ENCODE measurements at regions not wholly inside any gene's neighbourhood (a gene's known extent, or its start where the extent isn't known, plus 50 kb on each side); places are given as distances from the start of the nearest gene placed in this dataset.

DNA sequence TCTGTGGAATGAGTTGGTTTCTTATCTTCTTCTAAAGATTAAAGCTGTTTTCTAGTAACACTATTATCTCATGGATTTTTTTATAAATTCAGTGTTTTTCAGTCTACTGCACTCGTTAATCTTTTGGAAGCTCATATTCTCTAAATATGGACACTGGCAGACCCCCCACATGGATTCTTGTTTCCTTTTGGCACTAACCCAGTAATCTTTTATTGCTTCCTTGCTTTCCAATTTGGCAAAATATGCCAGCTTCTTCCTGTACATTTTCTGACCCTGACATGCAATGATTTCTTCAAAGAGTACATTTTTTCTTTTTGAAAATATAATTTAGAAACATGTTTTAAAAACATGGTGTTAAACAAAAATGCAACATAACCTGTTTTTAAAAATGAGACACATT lies 474.2 kb upstream of the FTMT start:
- POLR2A ChIA-PET, result no interaction called here
- peaks cover 4% of the 10 kb centered on the region for H3K9me3 Mint-ChIP-seq
- no peak overlapping the region for H3K27ac Mint-ChIP-seq

DNA sequence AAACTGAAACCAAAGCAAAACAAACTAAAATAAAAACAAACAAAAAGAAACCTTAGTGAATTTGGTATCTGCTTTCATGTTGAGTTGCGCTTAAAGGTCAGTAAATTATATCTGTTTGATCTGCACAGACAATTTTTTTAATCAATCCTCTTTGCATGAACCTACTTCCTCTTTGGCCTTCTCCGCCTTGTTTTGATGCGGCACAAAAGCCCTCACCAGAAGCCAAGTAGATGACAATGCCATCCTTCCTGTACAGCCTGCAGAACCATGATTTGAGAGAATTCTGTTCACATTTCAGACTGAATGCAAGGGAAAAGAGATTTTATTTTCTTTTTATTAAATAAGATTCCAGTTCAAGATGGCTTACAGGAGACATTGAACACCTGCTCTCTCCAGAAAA lies 473.6 kb upstream of the FTMT start:
- Mint-ChIP-seq H3K36me3 (no peaks in the 10 kb centered on the region), H3K4me3 (no peak overlapping the region), H3K27ac (no peak overlapping the region), H3K4me1 (no peaks in the 10 kb centered on the region), H3K9me3 (peaks cover 4% of the 10 kb centered on the region), H3K27me3 (no peaks in the 10 kb centered on the region)
- no peak for DNase-seq
- ATAC-seq (ENCODE audit: low read depth), result no peak
- POLR2A ChIA-PET, result no interaction called here

More for the DNA sequence above, 474.2 kb upstream of the FTMT start:
- no peaks in the 10 kb centered on the region for H3K4me1 Mint-ChIP-seq
- no peak overlapping the region for H3K4me3 Mint-ChIP-seq
- no peak for DNase-seq
- no peak for ATAC-seq (ENCODE audit: low read depth)
- H3K27me3 Mint-ChIP-seq, result no peaks in the 10 kb centered on the region
- H3K36me3 Mint-ChIP-seq, result no peaks in the 10 kb centered on the region

DNA sequence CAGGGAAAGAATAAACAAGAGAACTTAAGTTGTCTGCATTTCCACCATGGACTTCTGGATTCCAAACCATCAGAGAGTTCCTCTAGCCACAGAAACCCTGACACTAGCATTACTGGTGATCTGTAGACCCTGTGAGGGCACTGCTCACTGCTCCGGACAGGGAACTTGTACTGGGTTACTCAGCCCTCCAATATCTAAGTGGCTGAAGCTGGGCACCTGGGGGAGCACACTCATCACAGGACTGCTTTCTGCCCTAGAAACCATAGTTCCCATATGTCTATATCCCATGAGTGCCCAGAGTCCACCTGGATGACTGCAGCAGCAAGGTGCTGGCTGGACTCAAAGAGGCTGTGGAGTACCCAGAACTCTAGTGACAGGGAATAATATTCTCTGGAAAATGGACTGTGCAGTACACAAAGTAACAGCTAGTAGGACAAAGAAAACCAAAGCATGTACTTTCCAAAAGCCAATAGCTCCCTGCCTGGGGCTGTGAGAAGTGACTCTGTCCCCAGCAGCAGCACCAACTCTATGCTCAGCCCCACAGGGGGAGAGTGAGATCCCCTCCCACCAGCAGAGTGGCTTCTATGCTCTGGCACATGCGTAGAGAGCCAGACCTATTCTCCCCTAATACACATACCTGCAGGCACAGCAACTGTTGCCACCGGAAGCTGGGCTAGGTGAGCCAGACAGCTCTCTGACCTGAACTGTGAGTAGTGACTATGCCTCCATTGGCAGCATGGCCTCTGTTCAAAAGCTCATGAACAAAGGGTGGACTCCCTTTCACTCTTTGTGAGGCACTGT lies 472.9 kb upstream of the FTMT start:
- no peak for DNase-seq
- Mint-ChIP-seq H3K27me3 (no peaks in the 10 kb centered on the region), H3K4me1 (no peaks in the 10 kb centered on the region), H3K4me3 (no peak overlapping the region), H3K27ac (no peak overlapping the region), H3K36me3 (no peaks in the 10 kb centered on the region), H3K9me3 (peaks cover 4% of the 10 kb centered on the region)
- no peak for ATAC-seq (ENCODE audit: low read depth)
- POLR2A ChIA-PET, result no interaction called here

DNA sequence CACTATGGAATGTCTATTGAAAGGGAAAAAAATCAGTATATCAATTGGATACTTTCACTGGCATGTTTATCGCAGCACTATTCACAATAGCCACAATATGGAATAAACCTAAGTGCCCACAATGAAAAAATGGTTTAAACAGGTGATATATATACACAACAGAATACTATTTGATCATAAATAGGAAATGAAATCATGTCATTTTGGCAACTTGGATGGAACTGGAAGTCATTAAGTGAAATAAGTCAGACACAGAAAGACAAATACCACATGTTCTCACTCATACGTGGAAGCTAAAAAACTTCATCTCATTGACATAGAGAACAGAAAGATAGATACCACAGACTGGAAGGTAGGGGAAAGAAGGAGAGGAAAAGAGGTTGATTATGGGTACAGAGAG lies 471.6 kb upstream of the FTMT start:
- ATAC-seq (ENCODE audit: low read depth) (no peak), DNase-seq (no peak)
- POLR2A ChIA-PET, result no interaction called here
- Mint-ChIP-seq H3K27ac (no peak overlapping the region), H3K4me3 (no peak overlapping the region), H3K27me3 (no peaks in the 10 kb centered on the region), H3K4me1 (no peaks in the 10 kb centered on the region), H3K36me3 (no peaks in the 10 kb centered on the region), H3K9me3 (peaks cover 4% of the 10 kb centered on the region)

DNA sequence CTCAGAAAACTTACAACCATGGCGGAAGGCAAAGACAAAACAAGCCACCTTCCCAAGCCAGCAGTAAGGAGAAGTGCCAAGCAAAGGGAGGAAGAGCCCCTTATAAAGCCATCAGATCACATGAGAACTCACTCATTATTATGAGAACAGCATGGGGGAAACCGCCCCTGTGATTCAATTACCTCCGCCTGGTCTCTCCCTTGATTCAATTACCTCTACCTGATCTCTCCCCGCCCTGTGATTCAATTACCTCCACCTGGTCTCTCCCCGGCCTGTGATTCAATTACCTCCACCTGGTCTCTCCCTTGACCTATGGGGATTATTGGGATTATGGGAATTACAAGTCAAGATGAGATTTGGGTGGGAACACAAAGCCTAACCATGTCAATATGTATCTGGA lies 467.3 kb upstream of the FTMT start:
- Mint-ChIP-seq H3K4me3 (no peak overlapping the region), H3K27ac (no peak overlapping the region), H3K27me3 (no peaks in the 10 kb centered on the region), H3K4me1 (no peaks in the 10 kb centered on the region), H3K36me3 (no peaks in the 10 kb centered on the region), H3K9me3 (peaks cover 3% of the 10 kb centered on the region)
- ATAC-seq (ENCODE audit: low read depth), result no peak
- no peak for DNase-seq
- POLR2A ChIA-PET, result no interaction called here

DNA sequence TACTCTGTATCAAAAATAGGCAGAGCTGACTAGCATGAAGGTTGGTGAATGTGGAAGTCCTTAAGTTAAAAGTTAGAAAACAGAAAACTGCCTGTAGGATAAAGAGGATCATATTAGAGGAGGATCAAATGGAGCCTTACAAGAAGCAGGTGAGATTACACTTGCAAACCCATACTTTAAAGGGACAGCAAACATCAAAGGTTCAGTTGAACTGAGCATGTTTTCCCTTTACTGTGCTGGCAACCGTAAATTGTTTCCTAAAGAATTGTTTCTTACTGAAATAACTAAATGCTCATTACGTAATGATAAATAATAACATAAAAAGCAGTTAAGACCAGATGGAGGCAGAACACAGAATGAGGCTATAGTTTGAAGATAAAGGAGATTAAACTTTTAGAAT lies 465.3 kb upstream of the FTMT start:
- Mint-ChIP-seq H3K27me3 (no peaks in the 10 kb centered on the region), H3K27ac (no peak overlapping the region), H3K36me3 (no peaks in the 10 kb centered on the region), H3K4me1 (no peaks in the 10 kb centered on the region), H3K9me3 (peaks cover 2% of the 10 kb centered on the region), H3K4me3 (no peak overlapping the region)
- POLR2A ChIA-PET, result no interaction called here
- DNase-seq, result no peak
- ATAC-seq (ENCODE audit: low read depth), result no peak

DNA sequence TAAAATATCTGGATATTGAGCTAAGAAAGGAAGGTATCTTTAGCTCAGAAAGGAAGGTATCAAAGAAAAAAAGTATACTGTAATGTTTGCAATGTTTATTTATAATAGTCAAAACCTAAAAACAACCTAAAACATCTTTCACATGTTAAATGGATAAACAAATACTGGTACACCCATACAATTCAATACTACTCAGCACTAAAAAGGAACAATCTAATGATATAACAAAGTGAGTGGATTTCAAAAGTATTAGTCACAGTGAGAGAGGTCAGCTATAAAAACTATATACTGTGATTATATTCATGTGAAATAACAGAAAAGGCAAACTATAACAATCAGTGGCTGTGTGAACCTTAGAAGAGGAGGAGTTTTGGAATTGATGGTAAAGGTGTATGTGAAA lies 455.0 kb upstream of the FTMT start:
- no peaks in the 10 kb centered on the region for H3K36me3 Mint-ChIP-seq
- no peak overlapping the region for H3K27ac Mint-ChIP-seq
- H3K4me3 Mint-ChIP-seq, result no peak overlapping the region
- no peaks in the 10 kb centered on the region for H3K4me1 Mint-ChIP-seq
- H3K9me3 Mint-ChIP-seq, result no peaks in the 10 kb centered on the region
- H3K27me3 Mint-ChIP-seq, result no peaks in the 10 kb centered on the region
- POLR2A ChIA-PET, result no interaction called here
- no peak for ATAC-seq (ENCODE audit: low read depth)
- DNase-seq, result no peak

DNA sequence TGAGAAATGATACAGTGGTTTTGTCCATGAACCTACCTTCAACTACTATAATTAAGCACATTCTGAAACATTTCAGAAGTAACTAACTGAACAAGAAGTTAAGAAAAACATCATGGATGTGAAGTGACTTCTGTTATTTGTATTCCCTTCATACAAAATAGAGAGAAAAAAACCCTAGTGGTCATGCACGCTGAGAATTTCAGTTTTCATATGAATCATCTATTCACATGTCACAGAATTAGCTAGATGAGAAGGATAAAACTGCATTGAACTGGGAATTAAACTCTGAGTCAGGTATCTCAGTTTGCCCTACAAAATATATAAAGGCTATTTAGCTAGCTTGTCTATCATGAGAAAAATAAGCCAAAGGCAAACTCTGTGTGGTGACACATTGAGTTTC lies 451.8 kb upstream of the FTMT start:
- DNase-seq (no peak), ATAC-seq (ENCODE audit: low read depth) (no peak)
- Mint-ChIP-seq H3K27me3 (no peaks in the 10 kb centered on the region), H3K4me3 (no peak overlapping the region), H3K27ac (no peak overlapping the region), H3K9me3 (peaks cover 2% of the 10 kb centered on the region), H3K36me3 (no peaks in the 10 kb centered on the region), H3K4me1 (no peaks in the 10 kb centered on the region)
- POLR2A ChIA-PET, result no interaction called here

DNA sequence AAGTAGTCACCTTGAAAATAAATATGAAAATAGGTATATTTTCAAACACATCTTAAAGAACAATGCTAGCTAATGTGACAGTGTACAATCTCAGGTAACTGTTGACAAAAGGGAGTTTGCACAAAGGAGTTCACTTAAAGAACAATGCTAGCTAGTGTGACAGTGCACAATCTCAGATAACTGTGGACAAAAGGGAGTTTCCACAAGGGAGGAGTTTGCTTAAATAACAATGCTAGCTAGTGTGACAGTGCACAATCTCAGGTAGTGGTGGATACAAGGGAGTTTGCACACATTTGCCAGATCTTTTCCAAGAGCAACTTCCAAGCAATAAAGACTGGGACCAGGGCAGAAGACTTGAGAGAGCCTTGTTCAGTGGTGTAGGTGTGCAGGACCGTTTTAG lies 442.9 kb upstream of the FTMT start:
- H3K4me3 Mint-ChIP-seq, result no peak overlapping the region
- no peak for DNase-seq
- no peaks in the 10 kb centered on the region for H3K36me3 Mint-ChIP-seq
- POLR2A ChIA-PET, result no interaction called here
- H3K27ac Mint-ChIP-seq, result no peak overlapping the region
- H3K9me3 Mint-ChIP-seq, result peaks cover 1% of the 10 kb centered on the region
- no peak for ATAC-seq (ENCODE audit: low read depth)
- no peaks in the 10 kb centered on the region for H3K27me3 Mint-ChIP-seq
- no peaks in the 10 kb centered on the region for H3K4me1 Mint-ChIP-seq

DNA sequence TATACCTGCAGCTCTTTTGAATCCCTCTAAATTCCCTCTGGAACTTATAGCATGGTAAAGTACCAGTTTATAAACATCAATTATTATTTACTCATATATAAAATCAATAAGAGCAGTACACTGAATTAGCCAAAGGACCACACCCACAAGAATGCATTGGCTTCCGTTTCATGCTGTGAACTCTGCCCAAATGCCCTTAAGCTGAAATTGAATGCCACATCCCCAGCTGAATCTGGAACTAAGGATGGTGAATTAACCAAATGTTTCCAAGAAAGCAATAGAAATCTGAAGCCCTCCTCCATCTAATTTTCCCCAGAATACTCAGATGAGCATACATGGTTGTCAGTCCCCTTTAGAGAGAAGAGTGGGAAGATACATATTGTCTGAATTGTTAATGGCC lies 436.4 kb upstream of the FTMT start:
- Mint-ChIP-seq H3K27me3 (no peaks in the 10 kb centered on the region), H3K27ac (no peak overlapping the region), H3K36me3 (no peaks in the 10 kb centered on the region), H3K4me1 (no peaks in the 10 kb centered on the region), H3K9me3 (peaks cover 1% of the 10 kb centered on the region), H3K4me3 (no peak overlapping the region)
- DNase-seq, result no peak
- ATAC-seq (ENCODE audit: low read depth), result no peak
- POLR2A ChIA-PET, result no interaction called here

DNA sequence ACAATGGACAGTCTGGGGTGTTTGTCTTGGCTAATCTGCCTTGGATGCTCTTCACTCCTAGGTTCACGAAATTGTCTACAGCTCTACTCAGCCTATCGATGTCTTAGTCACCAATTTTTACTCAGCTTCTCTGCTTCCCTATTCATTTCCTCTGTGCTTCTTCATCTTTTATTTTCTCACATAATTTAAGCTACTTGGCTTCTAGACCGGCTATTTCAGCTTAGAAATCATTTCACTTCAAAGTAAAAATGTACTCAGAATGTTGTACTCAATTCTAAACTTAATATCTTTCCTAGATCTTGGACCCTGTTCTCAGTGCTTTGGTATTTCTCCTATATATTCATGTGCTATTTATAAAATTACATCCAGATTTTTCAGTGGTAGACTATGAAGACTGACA lies 430.0 kb upstream of the FTMT start:
- peaks cover 1% of the 10 kb centered on the region for H3K9me3 Mint-ChIP-seq
- no peaks in the 10 kb centered on the region for H3K4me1 Mint-ChIP-seq
- H3K27ac Mint-ChIP-seq, result no peak overlapping the region
- POLR2A ChIA-PET, result no interaction called here
- no peak overlapping the region for H3K4me3 Mint-ChIP-seq
- ATAC-seq (ENCODE audit: low read depth) (no peak), DNase-seq (no peak)
- no peaks in the 10 kb centered on the region for H3K27me3 Mint-ChIP-seq
- H3K36me3 Mint-ChIP-seq, result no peaks in the 10 kb centered on the region

DNA sequence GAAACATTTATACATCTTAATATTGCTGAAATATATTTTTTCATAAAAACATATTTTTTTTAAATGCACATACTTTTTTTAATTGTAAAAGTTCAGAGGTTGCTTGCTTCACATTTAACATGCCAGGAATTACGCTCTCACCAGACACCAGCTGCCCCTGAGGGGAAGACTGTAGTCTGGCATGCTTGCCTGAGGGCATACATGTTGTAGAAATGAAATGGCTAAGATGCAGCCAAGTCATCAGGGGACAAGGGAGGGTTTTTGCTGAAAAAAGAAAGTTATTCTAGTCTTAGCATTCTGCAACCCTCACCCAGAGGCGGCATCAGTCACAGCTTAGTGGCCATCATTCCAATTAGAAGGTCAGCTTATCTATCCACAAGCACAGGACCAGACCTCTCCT lies 426.7 kb upstream of the FTMT start:
- no peak overlapping the region for H3K27ac Mint-ChIP-seq
- no peaks in the 10 kb centered on the region for H3K9me3 Mint-ChIP-seq
- no peaks in the 10 kb centered on the region for H3K4me1 Mint-ChIP-seq
- no peaks in the 10 kb centered on the region for H3K27me3 Mint-ChIP-seq
- no peaks in the 10 kb centered on the region for H3K36me3 Mint-ChIP-seq
- DNase-seq (no peak), ATAC-seq (ENCODE audit: low read depth) (no peak)
- POLR2A ChIA-PET, result no interaction called here
- no peak overlapping the region for H3K4me3 Mint-ChIP-seq

DNA sequence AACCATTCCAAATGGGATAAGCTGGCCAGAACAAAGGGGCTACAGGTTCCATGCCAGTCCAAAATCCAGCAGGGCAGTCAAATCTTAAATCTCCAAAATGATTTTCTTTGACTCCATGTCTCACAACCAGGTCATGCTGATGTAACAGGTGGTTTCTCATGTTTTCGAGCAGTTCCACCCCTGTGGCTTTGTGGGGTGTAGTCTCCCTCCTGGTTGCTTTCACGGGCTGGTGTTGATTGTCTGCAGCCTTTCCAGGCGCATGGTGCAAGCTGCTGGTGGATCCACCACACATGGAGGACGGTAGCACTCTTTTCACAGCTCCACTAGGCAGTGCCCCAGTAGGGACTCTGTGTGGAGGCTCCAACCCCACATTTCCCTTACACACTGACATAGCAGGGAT lies 425.5 kb upstream of the FTMT start:
- H3K36me3 Mint-ChIP-seq, result no peaks in the 10 kb centered on the region
- ATAC-seq (ENCODE audit: low read depth) (no peak), DNase-seq (no peak)
- H3K4me3 Mint-ChIP-seq, result no peak overlapping the region
- POLR2A ChIA-PET, result no interaction called here
- no peaks in the 10 kb centered on the region for H3K4me1 Mint-ChIP-seq
- no peaks in the 10 kb centered on the region for H3K27me3 Mint-ChIP-seq
- H3K9me3 Mint-ChIP-seq, result no peaks in the 10 kb centered on the region
- H3K27ac Mint-ChIP-seq, result no peak overlapping the region

DNA sequence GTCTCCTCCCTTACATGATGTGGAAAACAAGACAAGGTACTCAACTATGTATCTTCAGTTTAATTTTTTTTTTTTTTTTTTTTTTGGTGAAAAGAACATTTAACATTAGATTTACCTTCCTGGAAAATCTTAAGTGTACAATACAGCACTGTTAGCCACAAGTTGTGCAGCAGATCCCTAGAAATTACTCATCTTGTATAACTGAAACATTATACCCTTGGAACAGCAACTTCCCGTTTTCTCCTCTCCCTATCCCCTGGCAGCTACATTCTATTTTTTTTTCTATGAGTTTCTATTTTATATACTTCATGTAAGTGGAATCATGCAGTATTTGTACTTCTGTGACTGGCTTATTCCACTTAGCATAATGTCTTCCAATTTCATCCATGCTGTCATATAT lies 421.9 kb upstream of the FTMT start:
- H3K36me3 Mint-ChIP-seq, result no peaks in the 10 kb centered on the region
- no peaks in the 10 kb centered on the region for H3K4me1 Mint-ChIP-seq
- H3K27ac Mint-ChIP-seq, result no peak overlapping the region
- POLR2A ChIA-PET, result no interaction called here
- DNase-seq, result no peak
- no peaks in the 10 kb centered on the region for H3K9me3 Mint-ChIP-seq
- no peak overlapping the region for H3K4me3 Mint-ChIP-seq
- no peak for ATAC-seq (ENCODE audit: low read depth)
- H3K27me3 Mint-ChIP-seq, result no peaks in the 10 kb centered on the region

DNA sequence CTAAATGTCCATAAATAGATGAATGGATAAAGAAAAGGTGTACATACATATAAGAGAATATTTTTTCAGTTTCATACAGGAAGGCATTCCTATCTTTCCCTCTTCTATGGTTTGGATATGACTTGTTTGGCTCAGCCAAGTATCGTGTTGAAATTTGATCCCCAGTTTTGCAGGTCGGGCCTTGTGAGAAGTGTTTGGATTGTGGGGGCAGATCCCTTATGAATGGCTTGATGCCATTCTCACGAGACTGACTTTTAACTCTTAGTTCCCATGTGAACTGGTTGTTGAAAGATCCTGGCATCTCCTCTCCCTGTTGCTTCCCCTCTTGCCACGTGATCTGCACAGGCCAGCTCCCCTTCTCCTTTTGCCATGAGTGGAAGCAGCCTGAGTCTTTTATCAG lies 421.1 kb upstream of the FTMT start:
- Mint-ChIP-seq H3K36me3 (no peaks in the 10 kb centered on the region), H3K4me3 (no peak overlapping the region), H3K27me3 (no peaks in the 10 kb centered on the region), H3K4me1 (no peaks in the 10 kb centered on the region), H3K27ac (no peak overlapping the region), H3K9me3 (no peaks in the 10 kb centered on the region)
- DNase-seq (no peak), ATAC-seq (ENCODE audit: low read depth) (no peak)
- POLR2A ChIA-PET, result no interaction called here
